Endothelial cell of umbilical vein (primary cell): ENCODE measurements at regions not wholly inside any gene's neighbourhood (a gene's known extent, or its start where the extent isn't known, plus 50 kb on each side); places are given as distances from the start of the nearest gene placed in this dataset.

Source experiments
- BruUV-seq: library from RNA; stranded (reverse); fragments of 400-500 nt; replicated peaks from 2 replicates; lab custom pipeline; 2021; lab: Mats Ljungman, UMichigan
- CTCF ChIA-PET: fragments of 300-600, 350-600 bp; sonication (Branson Sonifier 250); formaldehyde crosslinking; loops from one replicate; lab custom pipeline; 2021; ENCODE audit warnings: antibody characterized with exemption, inconsistent platforms; lab: Charles Lee
- POLR2A ChIA-PET: fragments of 300-600, 350-600 bp; sonication (Branson Sonifier 250); formaldehyde crosslinking; loops from one replicate; lab custom pipeline; 2021; ENCODE audit warnings: antibody characterized with exemption, inconsistent platforms; lab: Charles Lee
- DNase-seq: peaks from one replicate; pipeline ENCODE4 v3.0.0-alpha.2; 2011; ENCODE audit warnings: low read depth, low spot score
- FAIRE-seq: peaks from 2 replicates; lab custom pipeline; 2011; peaks lifted over from hg19 to GRCh38; lab: Jason Lieb, UNC
- H2AFZ ChIP-seq: 2 replicates; pipeline ENCODE4 v1.6.0; 2012; ENCODE audit warnings: low read depth, low read length, control low read depth, inconsistent platforms
- H3K27ac ChIP-seq: 2 replicates; pipeline ENCODE4 v1.5.1; 2011; ENCODE audit warnings: low read depth, mild to moderate bottlenecking, control low read depth, low read length, moderate library complexity; ENCODE audit not compliant: insufficient read depth
- H3K27me3 ChIP-seq, 2 experiments: 2 replicates each; pipeline versions ENCODE4 v1.6.0 to v1.6.1; 2011; ENCODE audit warnings: low read length in 2 of 2, mixed read lengths in 1 of 2; ENCODE audit not compliant: control insufficient read depth in 2 of 2, insufficient read depth in 2 of 2
- H3K36me3 ChIP-seq, 2 experiments: 2 replicates in 1 of 2; 3 replicates in 1 of 2; pipeline ENCODE4 v1.5.1; 2011; ENCODE audit warnings: low read length in 2 of 2, mild to moderate bottlenecking in 1 of 2, moderate library complexity in 1 of 2; ENCODE audit not compliant: control insufficient read depth in 2 of 2, insufficient read depth in 2 of 2; ENCODE audit errors: extremely low read depth in 1 of 2
- H3K4me1 ChIP-seq: 3 replicates; pipeline ENCODE4 v1.5.1; 2011; ENCODE audit warnings: mild to moderate bottlenecking, low read length; ENCODE audit not compliant: control insufficient read depth, insufficient read depth; ENCODE audit errors: extremely low read depth
- H3K4me2 ChIP-seq: 2 replicates; pipeline ENCODE4 v1.6.1; 2011; ENCODE audit warnings: low read length, control low read depth, mixed read lengths; ENCODE audit not compliant: insufficient read depth
- H3K4me3 ChIP-seq, 3 experiments: fragments of 200-600 bp in 1 of 3; sonication (generic), shearing (Covaris generic) in 1 of 3; replicated peaks in 1 of 3; 2 replicates each; pipeline ENCODE4 v1.5.1; 2011 to 2016; ENCODE audit warnings: control low read depth in 3 of 3, low read length in 3 of 3, mild to moderate bottlenecking in 2 of 3, inconsistent platforms in 1 of 3, low read depth in 1 of 3, moderate library complexity in 1 of 3; ENCODE audit not compliant: insufficient read depth in 1 of 3
- H3K79me2 ChIP-seq: 2 replicates; pipeline ENCODE4 v1.6.0; 2012; ENCODE audit warnings: low read length, inconsistent platforms; ENCODE audit not compliant: control insufficient read depth, insufficient read depth
- H3K9ac ChIP-seq: replicated peaks from 2 replicates; pipeline ENCODE3; 2011; ENCODE audit warnings: low read length, control low read depth; ENCODE audit not compliant: insufficient read depth; ENCODE audit errors: extremely low read depth
- H3K9me1 ChIP-seq: replicated peaks from 3 replicates; pipeline ENCODE4 v1.6.0; 2011; ENCODE audit warnings: mild to moderate bottlenecking, low read length; ENCODE audit not compliant: control insufficient read depth, insufficient read depth; ENCODE audit errors: extremely low read depth
- H3K9me3 ChIP-seq: replicated peaks from 2 replicates; pipeline ENCODE4 v1.5.1; 2012; ENCODE audit warnings: low read length, inconsistent platforms; ENCODE audit not compliant: control insufficient read depth, insufficient read depth
- H4K20me1 ChIP-seq: replicated peaks from 2 replicates; pipeline ENCODE3; 2011; ENCODE audit warnings: mild to moderate bottlenecking, low read length; ENCODE audit not compliant: control insufficient read depth, insufficient read depth; ENCODE audit errors: extremely low read depth
- CTCF ChIP-seq, 2 donors: IDR thresholded peaks; 1 replicate in 1 of 2; 2 replicates in 1 of 2; pipeline ENCODE4 v1.5.1; 2011; ENCODE audit warnings: low read length in 2 of 2, mild to moderate bottlenecking in 2 of 2, moderate library complexity in 2 of 2, control low read depth in 1 of 2, inconsistent platforms in 1 of 2, low read depth in 1 of 2; ENCODE audit not compliant: insufficient read depth in 1 of 2; ENCODE audit errors: extremely low read depth in 1 of 2
- EZH2 ChIP-seq: IDR thresholded peaks from 2 replicates; pipeline ENCODE4 v1.6.1; 2012; ENCODE audit warnings: borderline replicate concordance, low read depth, mild to moderate bottlenecking, moderate library complexity, low read length, inconsistent platforms; ENCODE audit not compliant: severe bottlenecking
- FOS ChIP-seq: IDR thresholded peaks from 2 replicates; pipeline ENCODE4 v1.6.1; 2011; ENCODE audit warnings: mild to moderate bottlenecking, low read length, moderate library complexity, borderline replicate concordance; ENCODE audit not compliant: insufficient read depth
- GATA2 ChIP-seq: IDR thresholded peaks from 2 replicates; pipeline ENCODE4 v1.7.0; 2011; ENCODE audit warnings: low read depth, mild to moderate bottlenecking, moderate library complexity, mixed read lengths, low read length; ENCODE audit not compliant: insufficient read length, insufficient read depth
- JUN ChIP-seq: IDR thresholded peaks from 2 replicates; pipeline ENCODE4 v1.6.1; 2011; ENCODE audit warnings: borderline replicate concordance, low read depth; ENCODE audit not compliant: insufficient read length, insufficient read depth
- MAX ChIP-seq: IDR thresholded peaks from 2 replicates; pipeline ENCODE4 v1.6.1; 2011; ENCODE audit not compliant: insufficient read depth, insufficient read length
- MYC ChIP-seq: IDR thresholded peaks from one replicate; pipeline ENCODE4 v1.6.1; 2011; ENCODE audit warnings: mild to moderate bottlenecking, low read depth, low read length
- POLR2A ChIP-seq: IDR thresholded peaks from 2 replicates; pipeline ENCODE4 v1.6.1; 2012; ENCODE audit warnings: low read depth, mild to moderate bottlenecking, control low read depth, low read length
- POLR2AphosphoS5 ChIP-seq: IDR thresholded peaks from 2 replicates; pipeline ENCODE4 v1.6.1; 2012; ENCODE audit warnings: low read depth, mild to moderate bottlenecking, control low read depth, low read length, moderate library complexity; ENCODE audit not compliant: insufficient read depth
- dilution Hi-C: fragments of 300-500 bp; cut with MboI; formaldehyde crosslinking; loops from one replicate; pipeline ENCODE4 v1.15.0; 2019; ENCODE audit warnings: low sequenced_read_pairs; ENCODE audit not compliant: extremely low pct_ligation_motif_present
- intact Hi-C: fragments of 100-400 bp; cut with micrococcal nuclease; formaldehyde crosslinking; loops from one replicate; pipeline ENCODE4 v1.10.0; 2022

GRCh38 chr11:115660030-115660805, 156.0 kb upstream of the CADM1 start:
- ChIA-PET CTCF (no interaction called here), POLR2A (no interaction called here)
- H3K27me3 ChIP-seq, result peaks cover 0 to 3% of the 10 kb centered on the region in 2 experiments
- H3K9me3 ChIP-seq, result no peaks in the 10 kb centered on the region
- no peaks in the 10 kb centered on the region for H3K79me2 ChIP-seq
- H2AFZ ChIP-seq, result no peak overlapping the region
- H3K4me3 ChIP-seq, result no peak overlapping the region
- no TSS peak for BruUV-seq
- no peak overlapping the region for H3K9ac ChIP-seq
- H3K9me1 ChIP-seq, result no peaks in the 10 kb centered on the region
- FAIRE-seq (no peak), DNase-seq (no peak)
- no peaks in the 10 kb centered on the region for H4K20me1 ChIP-seq
- H3K4me1 ChIP-seq, result no peaks in the 10 kb centered on the region
- dilution Hi-C loops, result no loop called here
- TF ChIP-seq MAX, result no peak
- TF ChIP-seq EZH2, result no peak
- no peak for TF ChIP-seq MYC
- TF ChIP-seq GATA2, result no peak
- no peak for TF ChIP-seq POLR2AphosphoS5
- TF ChIP-seq JUN, result no peak
- TF ChIP-seq CTCF (IDR thresholded peaks at IDR 0.05; ENCODE audit: extremely low read depth in 1 of 2, insufficient read depth in 1 of 2, low read depth in 1 of 2, low read length in 2 of 2), result no peak
- no peak for TF ChIP-seq POLR2A
- no peak for TF ChIP-seq FOS
- intact Hi-C loops, result no loop called here
- H3K27ac ChIP-seq, result no peak overlapping the region
- no peak overlapping the region for H3K4me2 ChIP-seq
- H3K36me3 ChIP-seq, result no peaks in the 10 kb centered on the region
